ENCODE measurements at regions not wholly inside any gene's neighbourhood (a gene's known extent, or its start where the extent isn't known, plus 50 kb on each side); places are given as distances from the start of the nearest gene placed in this dataset.
A peak's percentile ranks its signal among the peaks of the same experiment; 100 is the strongest.
"Not testable (repeated sequence)": the region's sequence is repeated elsewhere in the genome, so short reads cannot be mapped to it uniquely, and the experiment has no call there.

- ATAC-seq (ENCODE audit: poor library complexity) = no peak
- no peak for DNase-seq
- intact Hi-C loops (cut with DNase I) = no loop called here
Measured at GRCh38 chr17:13835151-13835550, 233.4 kb upstream of the HS3ST3A1 start.

- DNase-seq (no peak), ATAC-seq (ENCODE audit: poor library complexity) (no peak)
- intact Hi-C loops (cut with DNase I) = no loop called here
Measured at GRCh38 chr17:13837417-13837816, 231.9 kb upstream of the COX10 start.

- DNase-seq (no peak), ATAC-seq (ENCODE audit: poor library complexity) (no peak)
- intact Hi-C loops (cut with DNase I) = no loop called here
Measured at GRCh38 chr17:13840254-13840653, 229.1 kb upstream of the COX10 start.

- DNase-seq (no peak), ATAC-seq (ENCODE audit: poor library complexity) (no peak)
- intact Hi-C loops (cut with DNase I) = no loop called here
Measured at GRCh38 chr17:13843862-13844635, 225.3 kb upstream of the COX10 start.

- ATAC-seq (ENCODE audit: poor library complexity) (no peak), DNase-seq (no peak)
- intact Hi-C loops (cut with DNase I) = no loop called here
Measured at GRCh38 chr17:13851889-13852288, 217.4 kb upstream of the COX10 start.

GRCh38 chr17:13855730-13856129 lies 213.6 kb upstream of the COX10 start:
- DNase-seq; ATAC-seq (ENCODE audit: poor library complexity); intact Hi-C loops (cut with DNase I): not testable (repeated sequence)

GRCh38 chr17:13862346-13862745 lies 207.0 kb upstream of the COX10 start:
- DNase-seq (no peak), ATAC-seq (ENCODE audit: poor library complexity) (no peak)
- intact Hi-C loops (cut with DNase I) = no loop called here

GRCh38 chr17:13863436-13863835 lies 205.9 kb upstream of the COX10 start:
- intact Hi-C loops (cut with DNase I) = no loop called here
- ATAC-seq (ENCODE audit: poor library complexity) (no peak), DNase-seq (no peak)

GRCh38 chr17:13864521-13864920 lies 204.8 kb upstream of the COX10 start:
- ATAC-seq (ENCODE audit: poor library complexity) = no peak
- no peak for DNase-seq
- intact Hi-C loops (cut with DNase I) = no loop called here

- DNase-seq = no peak
- intact Hi-C loops (cut with DNase I) = no loop called here
- ATAC-seq (ENCODE audit: poor library complexity) = no peak
Measured at GRCh38 chr17:13865650-13866049, 203.7 kb upstream of the COX10 start.

- intact Hi-C loops (cut with DNase I) = no loop called here
- no peak for DNase-seq
- no peak for ATAC-seq (ENCODE audit: poor library complexity)
Measured at GRCh38 chr17:13869331-13869940, 199.9 kb upstream of the COX10 start.

- intact Hi-C loops (cut with DNase I) = no loop called here
- DNase-seq = no peak
- no peak for ATAC-seq (ENCODE audit: poor library complexity)
Measured at GRCh38 chr17:13871261-13871660, 198.0 kb upstream of the COX10 start.

- no peak for DNase-seq
- intact Hi-C loops (cut with DNase I) = no loop called here
- no peak for ATAC-seq (ENCODE audit: poor library complexity)
Measured at GRCh38 chr17:13874134-13874533, 195.2 kb upstream of the COX10 start.

- no peak for ATAC-seq (ENCODE audit: poor library complexity)
- intact Hi-C loops (cut with DNase I) = no loop called here
Measured at GRCh38 chr17:13874817-13875216, 194.5 kb upstream of the COX10 start.

GRCh38 chr17:13879961-13880466 lies 189.3 kb upstream of the COX10 start:
- intact Hi-C loops (cut with DNase I) = loop anchor here (10.0 kb wide), 1 partner anchor 105 kb away; no protein-coding TSS in a partner anchor
- DNase-seq (no peak), ATAC-seq (ENCODE audit: poor library complexity) (peak; percentile 64)

More at GRCh38 chr17:13874817-13875216, 194.5 kb upstream of the COX10 start:
- no peak for DNase-seq

- ATAC-seq (ENCODE audit: poor library complexity) (no peak), DNase-seq (no peak)
- intact Hi-C loops (cut with DNase I) = loop anchor here (10.0 kb wide), 1 partner anchor 109 kb away; no protein-coding TSS in a partner anchor
Measured at GRCh38 chr17:13883659-13884058, 185.6 kb upstream of the COX10 start.

- intact Hi-C loops (cut with DNase I) = loop anchor here (10.0 kb wide), 1 partner anchor 110 kb away; no protein-coding TSS in a partner anchor
- DNase-seq (no peak), ATAC-seq (ENCODE audit: poor library complexity) (no peak)
Measured at GRCh38 chr17:13884347-13884746, 185.0 kb upstream of the COX10 start.

GRCh38 chr17:13885550-13885949 lies 183.8 kb upstream of the COX10 start:
- DNase-seq (no peak), ATAC-seq (ENCODE audit: poor library complexity) (peak; percentile 71)
- intact Hi-C loops (cut with DNase I) = loop anchor here (10.0 kb wide), 1 partner anchor 111 kb away; no protein-coding TSS in a partner anchor

GRCh38 chr17:13885953-13886889 lies 183.1 kb upstream of the COX10 start:
- peak; percentile 69 for DNase-seq
- peak; percentile 97 for ATAC-seq (ENCODE audit: poor library complexity)
- intact Hi-C loops (cut with DNase I) = loop anchor here (10.0 kb wide), 1 partner anchor 111 kb away; no protein-coding TSS in a partner anchor
